CD4-positive, alpha-beta T cell (primary cell): ENCODE measurements at regions not wholly inside any gene's neighbourhood (a gene's known extent, or its start where the extent isn't known, plus 50 kb on each side); places are given as distances from the start of the nearest gene placed in this dataset.

Experiments used
- ATAC-seq: fragments of 200-7000 bp; cut with Tn5 transposase; one replicate; pipeline ENCODE4 v1.10.0; 2022; ENCODE audit warnings: mild to moderate bottlenecking; ENCODE audit not compliant: poor library complexity
- CTCF ChIA-PET: fragments of 350-600 bp; sonication (Branson Sonifier 250); formaldehyde crosslinking; loops from one replicate; lab custom pipeline; 2021; ENCODE audit warnings: antibody characterized with exemption, inconsistent platforms; lab: Charles Lee
- POLR2A ChIA-PET: fragments of 350-600 bp; sonication (Branson Sonifier 250); formaldehyde crosslinking; loops from one replicate; lab custom pipeline; 2021; ENCODE audit warnings: antibody characterized with exemption, inconsistent platforms; lab: Charles Lee
- DNase-seq, 14 experiments: peaks; one replicate each; pipeline ENCODE4 v3.0.0-alpha.2; 2013 to 2020; ENCODE audit warnings: mixed read lengths in 2 of 14
- H3K27ac ChIP-seq, 2 donors: one replicate each; pipeline versions ENCODE4 v1.5.1 to v1.7.0; 2013; ENCODE audit warnings: low read length in 2 of 2, low read depth in 1 of 2, mild to moderate bottlenecking in 1 of 2
- H3K27me3 ChIP-seq, 2 experiments: 1 replicate in 1 of 2; 2 replicates in 1 of 2; pipeline versions ENCODE4 v1.6.1 to v1.7.0; 2013; ENCODE audit warnings: low read length in 2 of 2, control low read depth in 1 of 2, mild to moderate bottlenecking in 1 of 2, moderate library complexity in 1 of 2; ENCODE audit not compliant: insufficient read depth in 2 of 2, control insufficient read depth in 1 of 2
- H3K36me3 ChIP-seq: one replicate; pipeline ENCODE4 v1.6.1; 2013; ENCODE audit warnings: low read length, control low read depth; ENCODE audit not compliant: insufficient read depth
- H3K4me1 ChIP-seq: one replicate; pipeline ENCODE4 v1.6.1; 2013; ENCODE audit warnings: low read length, control low read depth; ENCODE audit not compliant: insufficient read depth
- H3K4me3 ChIP-seq: one replicate; pipeline ENCODE4 v1.5.1; 2013; ENCODE audit warnings: mild to moderate bottlenecking, low read length, moderate library complexity
- H3K9me3 ChIP-seq, 2 experiments: 1 replicate in 1 of 2; 2 replicates in 1 of 2; pipeline versions ENCODE4 v1.6.1 to v1.7.0; 2013; ENCODE audit warnings: low read length in 2 of 2, mild to moderate bottlenecking in 2 of 2, control low read depth in 1 of 2, moderate library complexity in 1 of 2; ENCODE audit not compliant: control insufficient read depth in 1 of 2, insufficient read depth in 1 of 2
- H3K27ac Mint-ChIP-seq: one replicate; pipeline ENCODE4 v1.8.0; 2020; ENCODE audit warnings: mixed read lengths
- H3K27me3 Mint-ChIP-seq: one replicate; pipeline ENCODE4 v1.8.0; 2021; ENCODE audit warnings: mixed read lengths
- H3K36me3 Mint-ChIP-seq: one replicate; pipeline ENCODE4 v1.8.0; 2021; ENCODE audit warnings: low read depth, mixed read lengths
- H3K4me1 Mint-ChIP-seq: one replicate; pipeline ENCODE4 v1.8.0; 2021; ENCODE audit warnings: low read depth, mixed read lengths
- H3K4me3 Mint-ChIP-seq: one replicate; pipeline ENCODE4 v1.8.0; 2020; ENCODE audit warnings: mild to moderate bottlenecking, mixed read lengths
- H3K9me3 Mint-ChIP-seq: one replicate; pipeline ENCODE4 v1.8.0; 2020; ENCODE audit warnings: mixed read lengths
- CTCF ChIP-seq: fragments of 200-600 bp; IDR thresholded peaks from one replicate; pipeline ENCODE4 v1.8.0; 2022; ENCODE audit warnings: antibody characterized with exemption, mild to moderate bottlenecking
- intact Hi-C, 2 experiments: fragments of 100-400 bp; cut with DNase I in 1 of 2; cut with micrococcal nuclease in 1 of 2; formaldehyde crosslinking; loops; one replicate each; pipeline versions ENCODE4 v1.15.1 to v1.9.0; 2023 to 2025; cut with DNase I, micrococcal nuclease

GRCh38 chr18:59070181-59070912, 69.3 kb upstream of the SEC11C start:
- H3K4me3 ChIP-seq, result no peak overlapping the region
- Mint-ChIP-seq H3K27me3 (no peaks in the 10 kb centered on the region), H3K4me1 (no peaks in the 10 kb centered on the region), H3K36me3 (no peaks in the 10 kb centered on the region), H3K9me3 (no peaks in the 10 kb centered on the region), H3K4me3 (no peak overlapping the region), H3K27ac (no peak overlapping the region)
- DNase-seq (peak; percentile 64 to 82 (median 74)), ATAC-seq (peak; percentile 76)
- H3K27ac ChIP-seq, result no peak overlapping the region
- H3K9me3 ChIP-seq, result no peaks in the 10 kb centered on the region
- TF ChIP-seq CTCF, result peak; percentile 84
- H3K27me3 ChIP-seq, result peaks cover 0 to 4% of the 10 kb centered on the region in 2 experiments
- CTCF ChIA-PET, result interaction anchor here (0.5 to 2.7 kb wide), 11 partner anchors 8 to 1374 kb away, joined by 3 to 21 read pairs (median 3); no protein-coding TSS in a partner anchor
- H3K4me1 ChIP-seq, result peaks cover 3% of the 10 kb centered on the region
- intact Hi-C loops, result loop anchor here (1.0 to 10.0 kb wide), 3 partner anchors 289 to 546 kb away; no protein-coding TSS in a partner anchor
- H3K36me3 ChIP-seq, result no peaks in the 10 kb centered on the region
- POLR2A ChIA-PET, result interaction anchor here (0.9 to 1.3 kb wide), 2 partner anchors 9 to 302 kb away, joined by 3 to 7 read pairs; no protein-coding TSS in a partner anchor

GRCh38 chr18:59072727-59073421, 66.8 kb upstream of the SEC11C start:
- H3K27me3 ChIP-seq, result peaks cover 0 to 4% of the 10 kb centered on the region in 2 experiments
- no peaks in the 10 kb centered on the region for H3K9me3 Mint-ChIP-seq
- H3K36me3 ChIP-seq, result no peaks in the 10 kb centered on the region
- H3K9me3 ChIP-seq, result no peaks in the 10 kb centered on the region
- ChIA-PET CTCF (interaction anchor here (0.6 kb wide), 1 partner anchor 289 kb away, joined by 3 read pairs; no protein-coding TSS in a partner anchor), POLR2A (no interaction called here)
- ATAC-seq (no peak), DNase-seq (no peak)
- peaks cover 9% of the 10 kb centered on the region for H3K27me3 Mint-ChIP-seq
- H3K27ac ChIP-seq, result no peak overlapping the region
- H3K27ac Mint-ChIP-seq, result no peak overlapping the region
- intact Hi-C loops, result loop anchor here in 1 of 2 experiments (10.0 kb wide), 1 partner anchor 548 kb away; no protein-coding TSS in a partner anchor
- H3K4me3 ChIP-seq, result no peak overlapping the region
- H3K36me3 Mint-ChIP-seq, result no peaks in the 10 kb centered on the region
- TF ChIP-seq CTCF, result no peak
- peaks cover 3% of the 10 kb centered on the region for H3K4me1 ChIP-seq
- H3K4me3 Mint-ChIP-seq, result no peak overlapping the region
- H3K4me1 Mint-ChIP-seq, result no peaks in the 10 kb centered on the region

- H3K27me3 ChIP-seq, result peaks cover 0 to 4% of the 10 kb centered on the region in 2 experiments
- no peak for DNase-seq
- no peaks in the 10 kb centered on the region for H3K9me3 Mint-ChIP-seq
- ChIA-PET POLR2A (no interaction called here), CTCF (no interaction called here)
- no peak overlapping the region for H3K27ac ChIP-seq
- H3K4me3 ChIP-seq, result no peak overlapping the region
- H3K36me3 Mint-ChIP-seq, result no peaks in the 10 kb centered on the region
- peaks cover 18% of the 10 kb centered on the region for H3K27me3 Mint-ChIP-seq
- H3K4me1 Mint-ChIP-seq, result no peaks in the 10 kb centered on the region
- TF ChIP-seq CTCF, result no peak
- no peak overlapping the region for H3K4me3 Mint-ChIP-seq
- ATAC-seq, result no peak
- intact Hi-C loops, result loop anchor here in 1 of 2 experiments (10.0 kb wide), 1 partner anchor 551 kb away; no protein-coding TSS in a partner anchor
- H3K36me3 ChIP-seq, result no peaks in the 10 kb centered on the region
- no peaks in the 10 kb centered on the region for H3K9me3 ChIP-seq
- no peak overlapping the region for H3K27ac Mint-ChIP-seq
- no peaks in the 10 kb centered on the region for H3K4me1 ChIP-seq
Measured at GRCh38 chr18:59075923-59076322, 63.8 kb upstream of the SEC11C start.
